PC-9 (cell line): ENCODE measurements at regions not wholly inside any gene's neighbourhood (a gene's known extent, or its start where the extent isn't known, plus 50 kb on each side); places are given as distances from the start of the nearest gene placed in this dataset.

ENCODE experiments used
- CTCF ChIP-seq: fragments of 200-600 bp; sonication (generic); conservative IDR thresholded peaks from 2 replicates; pipeline ENCODE4 v1.6.1; 2017; ENCODE audit warnings: mixed run types, antibody characterized with exemption, mild to moderate bottlenecking, moderate library complexity
- EZH2 ChIP-seq: fragments of 200-600 bp; sonication (generic); IDR thresholded peaks from 2 replicates; pipeline ENCODE4 v1.8.0; 2017; ENCODE audit warnings: antibody characterized with exemption, low read depth

GRCh38 chr16:79480056-79480455 is 120.5 kb downstream of the MAF start:
- no peak for TF ChIP-seq CTCF
- TF ChIP-seq EZH2, result no peak
